GM12892 (cell line): ENCODE measurements at regions not wholly inside any gene's neighbourhood (a gene's known extent, or its start where the extent isn't known, plus 50 kb on each side); places are given as distances from the start of the nearest gene placed in this dataset.

Source experiments
- POLR2A ChIP-seq: IDR thresholded peaks from 2 replicates; pipeline ENCODE4 v1.6.1; 2011; ENCODE audit warnings: low read depth, low read length, control low read depth
- POLR2AphosphoS5 ChIP-seq: IDR thresholded peaks from 2 replicates; pipeline ENCODE4 v1.6.1; 2011; ENCODE audit warnings: low read depth, low read length, control low read depth

GRCh38 chr1:239918634-239919033 is 173.0 kb upstream of the FMN2 start:
- TF ChIP-seq POLR2AphosphoS5 = no peak
- no peak for TF ChIP-seq POLR2A
